Mucosa of rectum (tissue), 2 donors: ENCODE measurements at regions not wholly inside any gene's neighbourhood (a gene's known extent, or its start where the extent isn't known, plus 50 kb on each side); places are given as distances from the start of the nearest gene placed in this dataset.

Source experiments
- H3K27ac ChIP-seq, 2 donors: one replicate each; pipeline ENCODE4 v1.7.0; 2013; ENCODE audit warnings: inconsistent platforms in 2 of 2, low read depth in 2 of 2, low read length in 2 of 2
- H3K27me3 ChIP-seq, 2 donors: one replicate each; pipeline ENCODE4 v1.7.0; 2013; ENCODE audit warnings: low read length in 2 of 2; ENCODE audit not compliant: control insufficient read depth in 2 of 2, insufficient read depth in 2 of 2
- H3K36me3 ChIP-seq, 2 donors: one replicate each; pipeline ENCODE4 v1.7.0; 2013; ENCODE audit warnings: low read length in 2 of 2; ENCODE audit not compliant: control insufficient read depth in 2 of 2, insufficient read depth in 2 of 2
- H3K4me1 ChIP-seq, 2 donors: one replicate each; pipeline ENCODE4 v1.7.0; 2013; ENCODE audit warnings: low read length in 2 of 2, mild to moderate bottlenecking in 1 of 2; ENCODE audit not compliant: control insufficient read depth in 2 of 2, insufficient read depth in 2 of 2
- H3K4me3 ChIP-seq, 2 donors: one replicate each; pipeline ENCODE4 v1.7.0; 2013; ENCODE audit warnings: low read length in 2 of 2
- H3K9ac ChIP-seq, 2 donors: one replicate each; pipeline ENCODE4 v1.7.0; 2013; ENCODE audit warnings: low read length in 2 of 2, low read depth in 1 of 2, mild to moderate bottlenecking in 1 of 2
- H3K9me3 ChIP-seq, 2 donors: one replicate each; pipeline ENCODE4 v1.7.0; 2013; ENCODE audit warnings: low read length in 2 of 2; ENCODE audit not compliant: control insufficient read depth in 2 of 2
- donor health status: healthy.
- donor health status: Normal muscosa, but diverticular disease.

DNA sequence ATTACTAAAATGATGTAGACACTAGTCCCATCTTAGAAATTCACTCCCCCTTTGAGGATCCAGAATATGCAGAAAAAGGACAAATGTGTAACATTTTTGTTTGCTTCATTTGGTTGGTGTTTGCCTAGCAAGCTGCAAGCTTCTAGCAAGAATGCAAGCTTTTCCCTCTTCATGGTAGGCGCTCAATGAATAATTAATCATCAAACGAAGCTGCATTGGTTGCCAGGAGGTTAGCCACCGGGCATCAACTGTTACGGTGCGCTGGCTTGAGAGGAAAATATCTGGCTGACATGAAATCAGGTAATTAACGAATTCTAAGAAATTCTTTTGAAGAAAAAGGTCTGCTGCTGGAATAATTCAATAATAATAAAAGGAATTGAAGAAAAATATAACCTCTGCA, 341.0 kb upstream of the KYNU start:
- Histone ChIP-seq H3K27ac (no peak overlapping the region), H3K4me3 (no peak overlapping the region), H3K27me3 (no peaks in the 10 kb centered on the region), H3K36me3 (no peaks in the 10 kb centered on the region), H3K9me3 (no peaks in the 10 kb centered on the region), H3K9ac (no peak overlapping the region), H3K4me1 (no peaks in the 10 kb centered on the region)

DNA sequence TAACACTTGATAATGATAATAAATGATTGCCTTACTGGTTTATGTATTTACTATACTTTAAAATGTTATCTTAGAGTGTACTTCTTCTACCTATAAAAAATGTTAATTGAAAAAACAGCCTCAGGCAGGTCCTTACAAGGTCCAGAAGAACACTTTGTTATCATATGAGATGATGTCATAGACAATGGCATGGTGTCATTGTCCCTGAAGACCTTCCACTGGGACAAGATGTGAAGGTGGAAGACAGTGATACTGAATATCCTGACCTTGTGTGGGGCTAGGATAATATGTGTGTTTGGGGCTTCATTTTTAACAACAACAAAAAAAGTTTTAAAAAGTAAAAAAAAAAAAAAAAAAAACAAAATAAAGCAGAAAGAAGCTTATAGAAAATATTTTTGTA, 342.2 kb upstream of the KYNU start:
- Histone ChIP-seq H3K27me3 (no peaks in the 10 kb centered on the region), H3K4me3 (no peak overlapping the region), H3K4me1 (no peaks in the 10 kb centered on the region), H3K27ac (no peak overlapping the region), H3K36me3 (no peaks in the 10 kb centered on the region), H3K9ac (no peak overlapping the region), H3K9me3 (no peaks in the 10 kb centered on the region)

DNA sequence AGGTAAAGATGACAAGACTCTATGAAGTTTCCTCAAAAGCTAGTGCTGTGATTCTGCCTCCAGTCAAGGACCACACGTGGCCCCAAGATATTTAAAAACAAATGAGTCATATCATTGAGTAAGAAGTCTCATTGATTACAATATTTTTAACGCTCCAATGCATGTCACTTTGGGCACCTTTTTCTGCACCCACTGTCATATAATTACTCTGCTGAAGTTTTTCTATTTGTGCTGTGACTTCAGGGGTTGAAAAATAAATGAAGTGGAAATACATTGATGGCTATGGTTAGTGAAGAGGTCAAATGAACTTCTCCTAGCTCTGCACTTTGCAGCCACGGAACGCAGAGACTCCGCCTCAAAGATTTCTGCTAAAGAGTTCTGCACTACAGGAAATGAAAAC, 344.3 kb upstream of the KYNU start:
- no peaks in the 10 kb centered on the region for H3K27me3 ChIP-seq
- H3K4me1 ChIP-seq, result no peaks in the 10 kb centered on the region
- no peak overlapping the region for H3K27ac ChIP-seq
- no peaks in the 10 kb centered on the region for H3K36me3 ChIP-seq
- no peaks in the 10 kb centered on the region for H3K9me3 ChIP-seq
- no peak overlapping the region for H3K4me3 ChIP-seq
- no peak overlapping the region for H3K9ac ChIP-seq

DNA sequence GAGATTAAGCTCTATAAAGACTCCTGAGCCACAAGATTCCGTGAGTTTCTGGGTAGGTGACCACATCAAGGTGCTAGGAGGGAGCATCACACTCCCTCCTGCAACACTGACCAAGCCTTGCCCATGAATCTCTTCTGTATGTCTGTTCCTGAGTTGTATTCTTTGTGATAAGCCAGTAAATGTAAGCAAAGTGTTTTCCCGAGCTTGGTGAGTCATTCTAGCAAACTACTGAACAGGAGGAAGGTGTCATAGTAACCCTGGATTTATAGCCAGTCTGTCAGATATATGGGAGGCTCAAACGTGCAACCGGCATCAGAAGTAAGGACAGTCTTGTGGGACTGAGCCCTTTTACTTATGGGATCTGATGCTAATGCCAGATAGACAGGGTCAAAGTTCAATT, 346.1 kb upstream of the KYNU start:
- H3K4me3 ChIP-seq, result no peak overlapping the region
- no peaks in the 10 kb centered on the region for H3K9me3 ChIP-seq
- no peaks in the 10 kb centered on the region for H3K27me3 ChIP-seq
- H3K4me1 ChIP-seq, result no peaks in the 10 kb centered on the region
- no peak overlapping the region for H3K9ac ChIP-seq
- no peak overlapping the region for H3K27ac ChIP-seq
- H3K36me3 ChIP-seq, result no peaks in the 10 kb centered on the region

DNA sequence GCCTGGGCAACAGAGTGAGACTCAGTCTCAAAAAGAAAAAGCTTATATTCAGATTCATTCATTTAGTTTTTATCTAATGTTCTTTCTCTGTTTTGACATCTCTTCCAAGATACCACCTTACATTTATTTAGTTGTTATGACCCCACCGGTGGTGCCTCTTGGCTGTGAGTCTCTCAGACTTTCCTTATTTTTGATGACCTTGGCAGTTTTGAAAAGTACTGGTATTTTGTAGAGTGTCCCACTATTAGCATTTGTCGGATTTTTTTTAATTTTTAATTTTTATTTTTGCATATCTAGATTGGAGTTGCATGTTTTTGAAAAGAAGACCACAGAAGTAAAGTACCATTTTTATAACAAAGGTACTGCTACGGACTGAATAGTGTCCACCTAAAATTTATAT, 351.7 kb upstream of the KYNU start:
- Histone ChIP-seq H3K27ac (no peak overlapping the region), H3K4me3 (no peak overlapping the region), H3K9ac (no peak overlapping the region), H3K9me3 (no peaks in the 10 kb centered on the region), H3K4me1 (no peaks in the 10 kb centered on the region), H3K36me3 (no peaks in the 10 kb centered on the region), H3K27me3 (no peaks in the 10 kb centered on the region)

DNA sequence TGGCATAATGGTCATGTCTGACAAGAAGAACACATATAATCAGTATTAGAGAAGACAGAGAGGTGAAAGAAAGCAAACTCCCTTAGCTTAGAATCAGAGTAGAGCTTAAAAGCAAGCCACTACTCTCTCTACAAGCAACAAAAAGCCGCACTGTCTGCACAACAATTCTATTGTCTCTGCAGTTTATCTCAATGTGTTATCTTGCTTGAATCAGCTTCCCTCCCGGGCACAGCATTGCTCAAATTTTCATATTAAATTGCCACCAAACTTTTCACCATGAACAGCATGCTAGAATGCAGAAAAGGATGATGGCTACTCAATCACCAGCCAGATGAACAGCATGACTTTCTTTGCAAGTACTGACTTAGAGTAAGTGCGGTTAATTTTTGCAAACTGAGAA, 356.0 kb upstream of the KYNU start:
- Histone ChIP-seq H3K36me3 (no peaks in the 10 kb centered on the region), H3K9ac (no peak overlapping the region)

DNA sequence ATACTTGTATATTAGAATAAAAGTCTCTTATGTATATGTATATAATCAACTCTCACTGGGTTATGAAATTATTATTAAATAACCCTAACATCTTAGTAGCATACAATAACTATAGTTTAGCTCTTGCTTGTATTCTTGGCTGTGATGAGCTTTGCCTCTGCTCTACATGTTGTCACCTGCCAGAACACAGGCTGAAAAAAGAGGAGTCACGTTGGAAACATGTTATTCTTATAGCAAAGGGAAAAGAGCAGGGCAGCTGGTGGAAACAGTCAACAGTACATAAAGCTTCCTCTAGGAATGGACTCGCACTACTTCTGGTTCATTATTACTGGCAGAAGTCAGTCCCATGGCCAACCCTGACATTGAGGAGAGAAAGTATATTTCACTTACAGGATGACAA, 362.0 kb upstream of the KYNU start:
- Histone ChIP-seq H3K4me3 (no peak overlapping the region), H3K9ac (no peak overlapping the region), H3K27me3 (no peaks in the 10 kb centered on the region), H3K9me3 (no peaks in the 10 kb centered on the region), H3K27ac (no peak overlapping the region), H3K4me1 (no peaks in the 10 kb centered on the region), H3K36me3 (no peaks in the 10 kb centered on the region)

More for the DNA sequence above, 356.0 kb upstream of the KYNU start:
- Histone ChIP-seq H3K4me1 (no peaks in the 10 kb centered on the region), H3K9me3 (no peaks in the 10 kb centered on the region), H3K27me3 (no peaks in the 10 kb centered on the region), H3K27ac (no peak overlapping the region), H3K4me3 (no peak overlapping the region)

DNA sequence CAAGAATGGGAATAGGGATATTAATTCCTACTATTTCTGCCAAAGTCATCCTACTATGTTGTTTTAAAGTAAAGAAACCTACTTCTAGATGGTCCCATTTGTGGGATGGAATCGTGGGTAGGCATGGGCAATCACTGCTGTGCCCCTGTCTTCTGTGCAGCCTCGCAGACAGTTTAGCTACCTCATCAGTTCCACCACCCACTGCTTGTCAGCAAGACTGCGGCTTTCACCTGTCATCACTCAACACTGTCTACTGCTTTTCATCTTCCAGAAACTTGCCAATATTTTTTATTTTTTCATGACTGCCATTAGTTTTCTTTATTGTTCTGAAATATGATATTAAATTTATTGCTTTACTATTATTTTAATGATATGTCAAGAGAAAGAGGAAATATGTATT, 368.1 kb upstream of the KYNU start:
- no peak overlapping the region for H3K4me3 ChIP-seq
- no peak overlapping the region for H3K27ac ChIP-seq
- H3K36me3 ChIP-seq, result no peaks in the 10 kb centered on the region
- H3K9me3 ChIP-seq, result no peaks in the 10 kb centered on the region
- no peaks in the 10 kb centered on the region for H3K4me1 ChIP-seq
- no peaks in the 10 kb centered on the region for H3K27me3 ChIP-seq
- H3K9ac ChIP-seq, result no peak overlapping the region

DNA sequence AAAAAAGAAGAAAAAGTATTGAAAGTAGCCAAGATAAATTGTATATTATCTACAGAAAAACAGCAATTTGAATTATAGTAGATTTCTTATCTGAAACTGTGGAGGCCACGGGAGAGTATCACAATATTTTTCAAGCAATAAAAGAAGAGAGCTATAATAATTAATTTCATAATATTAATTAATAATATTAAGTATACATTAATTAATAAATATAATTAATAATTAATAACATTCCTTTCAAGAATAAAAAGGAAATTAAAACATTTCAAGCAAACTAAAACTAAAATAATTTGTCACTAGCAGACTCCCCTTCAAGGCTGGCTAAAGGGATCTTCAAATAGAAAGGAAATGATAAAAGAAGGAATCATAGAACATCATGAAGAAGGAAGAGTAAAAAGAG, 372.7 kb upstream of the KYNU start:
- Histone ChIP-seq H3K4me3 (no peak overlapping the region), H3K9me3 (no peaks in the 10 kb centered on the region), H3K36me3 (no peaks in the 10 kb centered on the region), H3K27me3 (no peaks in the 10 kb centered on the region), H3K9ac (no peak overlapping the region), H3K27ac (no peak overlapping the region), H3K4me1 (no peaks in the 10 kb centered on the region)

DNA sequence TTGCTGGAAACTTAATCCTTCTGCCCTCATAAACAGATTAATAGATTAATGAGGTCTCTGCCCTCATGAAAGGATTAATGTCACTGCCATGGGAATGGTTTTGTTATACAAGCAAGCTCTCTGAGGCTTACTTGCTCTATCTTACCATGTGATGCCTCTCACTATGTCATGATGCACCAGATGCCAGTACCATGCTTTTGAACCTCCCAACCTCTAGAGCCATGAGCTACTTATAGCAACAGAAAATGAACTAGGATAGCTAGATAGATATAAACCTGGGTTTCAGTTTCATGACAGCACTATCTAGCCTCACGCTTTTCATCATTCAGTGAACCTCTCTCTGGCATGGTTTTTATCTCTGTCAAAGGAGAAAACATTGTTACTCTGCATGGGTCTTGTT, 371.6 kb upstream of the LRP1B start:
- Histone ChIP-seq H3K9me3 (no peaks in the 10 kb centered on the region), H3K36me3 (no peaks in the 10 kb centered on the region), H3K4me1 (no peaks in the 10 kb centered on the region), H3K27me3 (no peaks in the 10 kb centered on the region), H3K9ac (no peak overlapping the region), H3K4me3 (no peak overlapping the region), H3K27ac (no peak overlapping the region)

DNA sequence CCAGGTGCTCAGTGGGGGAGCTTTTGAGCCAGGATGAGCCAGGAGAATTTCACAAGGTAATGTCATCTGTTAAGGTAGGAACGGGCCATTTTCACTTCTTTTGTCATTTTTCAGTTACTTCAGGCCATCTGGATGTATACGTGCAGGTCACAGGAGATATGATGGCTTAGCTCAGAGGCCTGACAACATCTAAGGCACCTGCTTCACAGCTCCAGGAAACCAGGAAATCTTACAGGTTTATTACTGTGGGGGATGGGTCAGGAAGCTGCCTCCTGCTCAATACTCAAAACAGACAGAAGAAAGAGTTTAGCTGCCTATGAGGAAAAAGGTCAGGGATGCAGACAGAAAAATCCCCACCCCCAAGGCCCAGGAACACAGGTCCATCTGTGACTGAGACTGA, 364.3 kb upstream of the LRP1B start:
- Histone ChIP-seq H3K4me3 (no peak overlapping the region), H3K27ac (no peak overlapping the region), H3K9me3 (no peaks in the 10 kb centered on the region), H3K4me1 (peaks cover 0 to 2% of the 10 kb centered on the region in 2 donors), H3K36me3 (no peaks in the 10 kb centered on the region), H3K9ac (no peak overlapping the region), H3K27me3 (no peaks in the 10 kb centered on the region)
